ENCODE measurements at regions not wholly inside any gene's neighbourhood (a gene's known extent, or its start where the extent isn't known, plus 50 kb on each side); places are given as distances from the start of the nearest gene placed in this dataset.

DNA sequence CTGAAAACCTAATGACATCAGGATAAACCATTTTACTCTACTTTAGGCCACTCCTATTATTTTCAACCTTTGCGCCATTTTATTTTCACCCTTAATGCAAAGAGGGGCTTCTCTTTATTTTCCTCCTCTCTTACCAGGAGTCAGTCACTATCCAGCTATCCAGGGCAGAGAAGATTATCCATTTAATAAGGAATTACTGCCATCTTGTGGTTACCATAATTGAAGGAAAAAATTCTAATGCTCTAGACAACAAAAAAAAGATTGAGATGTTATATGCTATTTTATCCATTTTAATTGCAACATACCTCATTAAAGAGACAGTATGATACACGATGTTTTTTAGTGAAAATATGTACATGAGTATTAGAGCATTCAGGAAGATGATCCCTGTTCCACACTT, 514.5 kb upstream of the FAM241A start:
- Histone ChIP-seq H3K4me2 (ENCODE audit: insufficient read depth, low read length) (no peak overlapping the region), H4K20me1 (ENCODE audit: insufficient read depth, low read length) (no peaks in the 10 kb centered on the region), H3K27me3 (ENCODE audit: insufficient read depth, low read length) (no peaks in the 10 kb centered on the region), H3K4me1 (ENCODE audit: insufficient read depth, low read length) (no peaks in the 10 kb centered on the region), H3K9me3 (ENCODE audit: low read depth, low read length) (no peaks in the 10 kb centered on the region), H3K79me2 (ENCODE audit: insufficient read depth, low read length) (no peaks in the 10 kb centered on the region), H2AFZ (ENCODE audit: low read length) (no peak overlapping the region), H3K4me3 (ENCODE audit: insufficient read depth, low read length) (no peak overlapping the region), H3K36me3 (ENCODE audit: insufficient read depth, low read length) (no peaks in the 10 kb centered on the region), H3K27ac (ENCODE audit: low read depth, low read length) (no peak overlapping the region)
- DNase-seq (ENCODE audit: insufficient read length, low spot score, missing footprints), result no peak
- TF ChIP-seq CTCF (IDR thresholded peaks at IDR 0.05; ENCODE audit: extremely low read depth, low read depth, low read length), result peak; percentile 53

GRCh38 chr4:111631215-111631999, 513.8 kb upstream of the FAM241A start:
- DNase-seq (ENCODE audit: insufficient read length, low spot score, missing footprints), result peak; percentile 3
- H3K79me2 ChIP-seq (ENCODE audit: insufficient read depth, low read length), result no peaks in the 10 kb centered on the region
- TF ChIP-seq CTCF (IDR thresholded peaks at IDR 0.05; ENCODE audit: extremely low read depth, low read depth, low read length), result peak; percentile 57

GRCh38 chr4:111632641-111633151, 512.6 kb upstream of the FAM241A start:
- Histone ChIP-seq H3K4me3 (ENCODE audit: insufficient read depth, low read length) (no peak overlapping the region), H4K20me1 (ENCODE audit: insufficient read depth, low read length) (no peaks in the 10 kb centered on the region), H2AFZ (ENCODE audit: low read length) (no peak overlapping the region), H3K4me1 (ENCODE audit: insufficient read depth, low read length) (no peaks in the 10 kb centered on the region), H3K36me3 (ENCODE audit: insufficient read depth, low read length) (no peaks in the 10 kb centered on the region), H3K4me2 (ENCODE audit: insufficient read depth, low read length) (no peak overlapping the region), H3K79me2 (ENCODE audit: insufficient read depth, low read length) (no peaks in the 10 kb centered on the region), H3K27ac (ENCODE audit: low read depth, low read length) (no peak overlapping the region), H3K9me3 (ENCODE audit: low read depth, low read length) (no peaks in the 10 kb centered on the region), H3K27me3 (ENCODE audit: insufficient read depth, low read length) (no peaks in the 10 kb centered on the region)
- DNase-seq (ENCODE audit: insufficient read length, low spot score, missing footprints), result no peak
- TF ChIP-seq CTCF (IDR thresholded peaks at IDR 0.05; ENCODE audit: extremely low read depth, low read depth, low read length), result no peak

More at GRCh38 chr4:111631215-111631999, 513.8 kb upstream of the FAM241A start:
- H2AFZ ChIP-seq (ENCODE audit: low read length), result no peak overlapping the region
- H3K27ac ChIP-seq (ENCODE audit: low read depth, low read length), result no peak overlapping the region
- no peaks in the 10 kb centered on the region for H3K27me3 ChIP-seq (ENCODE audit: insufficient read depth, low read length)
- no peaks in the 10 kb centered on the region for H3K9me3 ChIP-seq (ENCODE audit: low read depth, low read length)
- no peak overlapping the region for H3K4me2 ChIP-seq (ENCODE audit: insufficient read depth, low read length)
- H3K4me1 ChIP-seq (ENCODE audit: insufficient read depth, low read length), result no peaks in the 10 kb centered on the region
- no peak overlapping the region for H3K4me3 ChIP-seq (ENCODE audit: insufficient read depth, low read length)
- H3K36me3 ChIP-seq (ENCODE audit: insufficient read depth, low read length), result no peaks in the 10 kb centered on the region
- no peaks in the 10 kb centered on the region for H4K20me1 ChIP-seq (ENCODE audit: insufficient read depth, low read length)

DNA sequence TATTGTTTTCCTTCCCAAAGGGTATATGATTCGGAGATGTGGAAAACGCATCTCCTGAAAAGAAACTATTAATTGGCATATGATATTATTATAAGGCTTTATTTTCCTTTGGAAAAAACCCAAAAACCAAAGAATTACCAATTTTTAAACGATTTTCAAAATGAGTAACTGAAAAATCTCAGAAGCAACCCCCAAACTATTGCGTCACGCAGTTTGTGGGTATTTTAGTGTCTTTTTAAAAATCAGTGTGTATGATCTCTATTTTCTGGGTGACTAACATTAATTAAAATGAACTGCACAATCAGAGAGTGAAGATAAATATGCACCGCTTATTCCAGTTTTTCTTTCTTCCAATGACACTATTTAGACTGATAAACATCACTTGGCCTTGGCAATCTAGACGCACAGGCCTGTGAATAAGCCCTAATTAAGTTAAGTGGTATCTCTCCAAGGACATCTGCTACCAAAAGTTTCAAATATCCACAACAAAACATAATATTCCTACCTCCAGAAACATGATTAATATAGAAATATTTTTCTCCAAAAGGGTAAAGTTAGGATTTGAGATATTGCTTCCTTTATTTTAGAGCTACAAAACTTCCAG, 511.5 kb upstream of the FAM241A start:
- H3K36me3 ChIP-seq (ENCODE audit: insufficient read depth, low read length), result no peaks in the 10 kb centered on the region
- no peaks in the 10 kb centered on the region for H3K9me3 ChIP-seq (ENCODE audit: low read depth, low read length)
- H3K4me2 ChIP-seq (ENCODE audit: insufficient read depth, low read length), result no peak overlapping the region
- no peak overlapping the region for H2AFZ ChIP-seq (ENCODE audit: low read length)
- no peak overlapping the region for H3K27ac ChIP-seq (ENCODE audit: low read depth, low read length)
- no peaks in the 10 kb centered on the region for H3K4me1 ChIP-seq (ENCODE audit: insufficient read depth, low read length)
- no peak overlapping the region for H3K4me3 ChIP-seq (ENCODE audit: insufficient read depth, low read length)
- no peak for TF ChIP-seq CTCF (IDR thresholded peaks at IDR 0.05; ENCODE audit: extremely low read depth, low read depth, low read length)
- H4K20me1 ChIP-seq (ENCODE audit: insufficient read depth, low read length), result no peaks in the 10 kb centered on the region
- no peaks in the 10 kb centered on the region for H3K79me2 ChIP-seq (ENCODE audit: insufficient read depth, low read length)
- no peaks in the 10 kb centered on the region for H3K27me3 ChIP-seq (ENCODE audit: insufficient read depth, low read length)
- DNase-seq (ENCODE audit: insufficient read length, low spot score, missing footprints), result no peak

All from osteoblast (primary cell).